LoVo (cell line): ENCODE measurements at regions not wholly inside any gene's neighbourhood (a gene's known extent, or its start where the extent isn't known, plus 50 kb on each side); places are given as distances from the start of the nearest gene placed in this dataset.
"Not testable (repeated sequence)": the region's sequence is repeated elsewhere in the genome, so short reads cannot be mapped to it uniquely, and the experiment has no call there.

Experiments used
- DNase-seq: peaks from one replicate; pipeline ENCODE4 v3.0.0-alpha.2; 2016; ENCODE audit warnings: low spot score

- DNase-seq = not testable (repeated sequence)
These were observed 561.4 kb upstream of the CHAC2 start for GRCh38 chr2:53206226-53206625.

GRCh38 chr2:53202063-53202462 lies 565.5 kb upstream of the CHAC2 start:
- DNase-seq = peak; percentile 67

GRCh38 chr2:53200072-53200471 lies 567.5 kb upstream of the CHAC2 start:
- DNase-seq = no peak

- DNase-seq = no peak
These were observed 578.6 kb upstream of the CHAC2 start for GRCh38 chr2:53188851-53189510.

GRCh38 chr2:53183581-53183980 lies 584.0 kb upstream of the CHAC2 start:
- no peak for DNase-seq

- no peak for DNase-seq
These were observed 585.0 kb upstream of the CHAC2 start for GRCh38 chr2:53182601-53183000.

GRCh38 chr2:53181759-53182158 lies 585.8 kb upstream of the CHAC2 start:
- no peak for DNase-seq

- no peak for DNase-seq
These were observed 590.3 kb upstream of the CHAC2 start for GRCh38 chr2:53177327-53177726.

GRCh38 chr2:53174539-53174938 lies 593.1 kb upstream of the CHAC2 start:
- DNase-seq = no peak

- DNase-seq = no peak
These were observed 593.7 kb upstream of the CHAC2 start for GRCh38 chr2:53173698-53174455.

- DNase-seq = no peak
These were observed 594.5 kb upstream of the CHAC2 start for GRCh38 chr2:53173091-53173490.

GRCh38 chr2:53170466-53170865 lies 597.1 kb upstream of the CHAC2 start:
- DNase-seq = no peak

GRCh38 chr2:53167227-53167626 lies 600.4 kb upstream of the CHAC2 start:
- no peak for DNase-seq

GRCh38 chr2:53150146-53150545 lies 617.5 kb upstream of the CHAC2 start:
- no peak for DNase-seq

- DNase-seq = no peak
These were observed 619.4 kb upstream of the CHAC2 start for GRCh38 chr2:53148221-53148620.

- DNase-seq = peak; percentile 2
These were observed 636.2 kb upstream of the CHAC2 start for GRCh38 chr2:53131416-53131815.

GRCh38 chr2:53130441-53130943 lies 637.1 kb upstream of the CHAC2 start:
- no peak for DNase-seq

GRCh38 chr2:53129851-53130250 lies 637.8 kb upstream of the CHAC2 start:
- DNase-seq = peak; percentile 14

GRCh38 chr2:53127061-53127650 lies 640.4 kb upstream of the CHAC2 start:
- DNase-seq = peak; percentile 10

GRCh38 chr2:53114991-53115390 lies 652.6 kb upstream of the CHAC2 start:
- no peak for DNase-seq

- no peak for DNase-seq
These were observed 653.0 kb upstream of the CHAC2 start for GRCh38 chr2:53114582-53114981.

- DNase-seq = not testable (repeated sequence)
These were observed 655.2 kb upstream of the CHAC2 start for GRCh38 chr2:53112408-53112807.

- no peak for DNase-seq
These were observed 656.2 kb upstream of the CHAC2 start for GRCh38 chr2:53111406-53111805.
